HG03342 (cell line): ENCODE measurements at regions not wholly inside any gene's neighbourhood (a gene's known extent, or its start where the extent isn't known, plus 50 kb on each side); places are given as distances from the start of the nearest gene placed in this dataset.

Experiments
- ATAC-seq: cut with Tn5 transposase; IDR thresholded peaks from one replicate; pipeline ENCODE4 v1.9.1; 2021; ENCODE audit warnings: mild to moderate bottlenecking, moderate library complexity; ENCODE audit not compliant: unreplicated experiment

GRCh38 chr11:25317216-25317615, 820.4 kb downstream of the LUZP2 start:
- ATAC-seq = no peak

GRCh38 chr11:25319127-25319526, 822.3 kb downstream of the LUZP2 start:
- no peak for ATAC-seq

- no peak for ATAC-seq
Measured at GRCh38 chr11:25327656-25328055, 830.8 kb downstream of the LUZP2 start.

GRCh38 chr11:25339281-25339680, 842.4 kb downstream of the LUZP2 start:
- ATAC-seq = no peak

GRCh38 chr11:25349537-25349936, 852.7 kb downstream of the LUZP2 start:
- no peak for ATAC-seq

- ATAC-seq = no peak
Measured at GRCh38 chr11:25350899-25351803, 854.3 kb downstream of the LUZP2 start.

GRCh38 chr11:25357133-25357532, 860.3 kb downstream of the LUZP2 start:
- ATAC-seq = no peak

GRCh38 chr11:25377466-25377865, 880.6 kb downstream of the LUZP2 start:
- ATAC-seq = no peak

- ATAC-seq = no peak
Measured at GRCh38 chr11:25396847-25397246, 900.0 kb downstream of the LUZP2 start.

- ATAC-seq = no peak
Measured at GRCh38 chr11:25408146-25408545, 911.3 kb downstream of the LUZP2 start.

GRCh38 chr11:25415793-25416192, 916.1 kb upstream of the ANO3 start:
- no peak for ATAC-seq

- ATAC-seq = no peak
Measured at GRCh38 chr11:25423436-25424199, 908.3 kb upstream of the ANO3 start.

- no peak for ATAC-seq
Measured at GRCh38 chr11:25432376-25432775, 899.6 kb upstream of the ANO3 start.

- no peak for ATAC-seq
Measured at GRCh38 chr11:25435197-25435596, 896.7 kb upstream of the ANO3 start.

GRCh38 chr11:25436326-25436725, 895.6 kb upstream of the ANO3 start:
- no peak for ATAC-seq

GRCh38 chr11:25441421-25441820, 890.5 kb upstream of the ANO3 start:
- no peak for ATAC-seq

- ATAC-seq = no peak
Measured at GRCh38 chr11:25449091-25449490, 882.8 kb upstream of the ANO3 start.

- no peak for ATAC-seq
Measured at GRCh38 chr11:25453471-25453870, 878.5 kb upstream of the ANO3 start.

- ATAC-seq = no peak
Measured at GRCh38 chr11:25456211-25456610, 875.7 kb upstream of the ANO3 start.

- ATAC-seq = no peak
Measured at GRCh38 chr11:25483915-25484635, 847.9 kb upstream of the ANO3 start.

GRCh38 chr11:25485315-25485714, 846.6 kb upstream of the ANO3 start:
- ATAC-seq = no peak
